ENCODE measurements at regions not wholly inside any gene's neighbourhood (a gene's known extent, or its start where the extent isn't known, plus 50 kb on each side); places are given as distances from the start of the nearest gene placed in this dataset.

DNA sequence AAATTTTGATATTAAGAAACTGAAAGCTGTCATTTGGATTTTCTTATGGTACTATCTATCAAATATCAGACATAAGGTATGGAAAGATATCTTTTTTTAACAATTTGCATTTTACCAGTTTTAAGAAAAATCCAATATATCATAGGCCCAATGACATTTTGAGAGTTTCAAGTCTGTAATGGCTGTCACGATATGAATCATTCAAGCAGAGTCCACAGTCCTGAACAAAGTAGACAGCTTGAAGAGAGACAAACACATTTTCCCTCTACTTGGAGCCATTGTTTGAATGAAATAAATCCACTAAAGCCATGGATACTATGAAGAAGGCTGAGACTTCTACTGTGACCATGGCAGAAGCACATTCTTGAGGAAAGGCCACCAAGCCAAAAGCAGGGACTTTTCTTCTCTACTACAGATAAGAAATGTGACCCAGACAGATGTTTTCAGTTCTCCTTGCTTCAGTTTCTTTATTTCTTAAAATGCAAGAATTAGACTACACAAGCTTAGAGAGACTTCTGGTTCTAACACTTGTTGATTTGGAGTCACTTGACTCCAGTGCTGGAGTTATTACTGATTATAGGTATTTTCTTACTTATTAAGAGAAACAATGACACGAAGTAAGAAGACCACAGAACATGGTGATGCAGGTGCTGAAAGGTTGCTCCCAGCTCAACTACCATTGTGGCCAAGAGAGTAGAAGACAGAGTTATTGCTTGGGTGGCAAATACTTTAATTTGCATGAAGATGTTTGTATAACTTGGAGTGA, 429.1 kb downstream of the KIF20B start:
- DNase-seq = no peak

DNA sequence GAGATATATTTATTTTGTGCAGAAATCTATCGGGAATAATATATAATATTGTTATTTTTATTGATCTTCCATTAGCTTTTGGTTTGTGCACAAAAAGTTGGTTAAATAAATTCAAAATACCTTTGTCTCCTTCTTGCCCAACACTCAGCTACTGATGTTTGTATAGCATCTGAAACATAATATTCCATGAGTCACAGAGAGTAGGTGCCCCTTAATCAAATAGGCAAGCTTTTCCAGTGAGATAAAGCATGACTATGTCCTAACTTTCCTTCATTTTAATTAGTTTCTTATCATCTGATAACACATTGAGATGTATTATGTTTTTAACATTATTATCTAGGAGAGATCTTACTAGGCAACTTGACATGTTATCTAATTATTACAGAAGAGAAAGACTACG, 432.2 kb downstream of the KIF20B start:
- no peak for DNase-seq

DNA sequence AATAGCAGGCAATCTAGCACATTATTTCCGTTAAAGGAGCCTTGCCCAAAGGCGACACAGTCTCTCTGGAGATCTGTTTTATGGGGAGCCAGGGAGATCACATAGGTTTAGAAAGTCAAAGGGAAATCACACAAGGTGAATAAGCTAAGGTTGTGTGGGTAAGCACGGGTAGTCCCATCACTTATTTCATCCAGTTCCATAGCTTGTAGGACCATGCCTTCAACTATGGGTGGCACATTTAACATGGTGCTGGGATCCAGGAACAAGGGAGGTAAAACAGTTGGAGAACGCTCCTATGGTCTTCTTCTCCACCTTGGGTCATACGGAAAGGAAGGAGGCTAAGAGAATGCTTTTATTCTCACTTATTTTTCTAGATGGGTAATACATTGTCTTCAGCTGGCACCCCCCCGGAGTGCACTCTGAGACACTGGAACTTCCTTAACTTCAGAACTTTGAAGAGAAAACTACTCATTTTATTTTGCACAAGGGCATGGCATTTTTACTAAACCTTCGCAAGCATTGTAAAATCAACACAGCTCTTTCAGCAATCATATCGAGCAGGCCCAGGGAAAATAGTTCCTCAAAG, 435.4 kb downstream of the KIF20B start:
- no peak for DNase-seq

DNA sequence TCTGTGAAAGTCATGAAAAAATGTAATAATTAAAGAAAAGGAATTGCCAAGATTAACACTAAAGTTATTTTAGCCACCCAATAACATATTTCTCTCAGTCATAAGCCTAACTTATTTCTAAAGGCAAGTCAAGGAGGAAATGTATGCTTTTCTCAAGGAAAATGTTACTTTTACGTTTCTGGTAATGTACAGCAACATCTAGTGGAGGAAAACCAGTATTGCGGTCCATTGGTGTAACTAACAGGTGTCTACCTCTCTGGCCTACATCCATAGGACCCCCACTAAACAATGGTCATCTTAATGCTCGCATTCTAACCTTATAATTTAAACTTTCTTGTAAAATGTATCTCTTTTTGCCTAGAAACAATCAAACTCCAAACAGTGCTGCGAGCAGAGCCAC, 437.5 kb downstream of the KIF20B start:
- DNase-seq = peak; percentile 16

DNA sequence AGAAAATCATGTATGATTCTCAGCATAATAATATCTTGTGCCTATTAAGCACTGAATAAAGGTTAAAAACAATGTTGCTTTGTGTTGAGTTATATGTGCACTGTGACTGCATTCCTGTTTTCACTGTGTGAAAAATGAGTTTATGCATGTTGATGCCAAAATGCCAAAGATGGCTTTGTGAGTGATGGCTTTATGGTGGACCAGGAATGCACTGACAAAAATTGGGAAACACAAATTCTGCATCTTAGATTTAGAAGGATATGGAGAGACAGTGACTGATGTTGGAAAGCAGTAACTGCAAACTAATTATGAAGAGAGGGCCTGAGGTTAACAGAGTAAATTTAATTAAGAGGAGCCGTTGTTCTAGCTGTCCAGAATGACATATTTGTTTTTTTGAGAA, 440.4 kb downstream of the KIF20B start:
- DNase-seq = no peak

DNA sequence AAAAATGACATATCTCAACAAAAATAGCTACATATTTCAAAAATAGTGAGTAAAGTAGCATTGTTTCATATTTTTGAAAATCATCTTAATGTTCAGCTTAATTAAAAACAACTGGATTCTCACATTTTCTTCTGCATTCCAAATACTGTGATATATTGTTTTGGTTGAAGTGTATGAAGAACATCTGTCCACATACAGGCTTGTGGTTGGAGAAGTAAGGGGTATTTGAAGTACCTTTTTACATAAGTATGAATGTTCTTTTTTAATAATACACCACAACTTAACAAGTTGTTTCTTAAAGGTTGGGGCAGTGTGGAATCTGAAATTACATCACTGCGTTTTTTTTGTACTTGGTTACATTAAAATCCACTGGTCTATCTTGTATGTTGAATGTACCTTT, 442.5 kb downstream of the KIF20B start:
- no peak for DNase-seq

DNA sequence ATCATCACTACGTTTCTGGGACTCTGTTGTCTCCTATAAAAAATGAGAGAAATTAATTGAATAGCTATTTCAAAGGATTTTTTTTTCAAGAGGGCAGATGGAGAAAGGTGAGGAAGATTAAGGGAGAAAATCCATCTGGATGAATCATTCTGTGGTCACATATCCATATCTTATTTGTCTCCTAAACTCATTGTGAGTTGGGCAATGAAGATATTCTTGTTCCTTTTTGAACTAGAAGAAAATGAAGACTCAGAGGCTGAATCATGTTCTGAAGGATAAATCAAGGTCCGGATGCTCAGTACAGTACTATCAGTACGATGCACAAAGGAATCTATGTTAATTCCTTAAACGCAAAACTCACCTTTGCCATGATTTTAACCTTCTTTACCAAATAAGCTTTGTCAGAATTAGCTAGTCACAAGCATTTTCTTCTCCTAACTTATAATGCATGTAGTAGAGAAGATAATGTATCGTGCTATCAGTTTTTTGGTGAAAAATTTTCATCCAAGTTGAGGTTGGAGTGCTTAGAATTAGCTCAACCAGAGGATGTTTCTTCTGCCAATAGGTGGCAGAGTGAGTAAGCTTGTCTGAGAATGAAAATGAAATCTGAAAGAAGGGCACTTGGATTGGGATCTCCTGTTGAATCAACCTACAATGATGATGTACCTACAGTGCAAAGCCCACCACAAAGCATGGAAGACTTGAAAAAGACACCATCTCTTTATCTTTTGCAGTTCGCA, 446.9 kb downstream of the KIF20B start:
- DNase-seq = peak; percentile 11

DNA sequence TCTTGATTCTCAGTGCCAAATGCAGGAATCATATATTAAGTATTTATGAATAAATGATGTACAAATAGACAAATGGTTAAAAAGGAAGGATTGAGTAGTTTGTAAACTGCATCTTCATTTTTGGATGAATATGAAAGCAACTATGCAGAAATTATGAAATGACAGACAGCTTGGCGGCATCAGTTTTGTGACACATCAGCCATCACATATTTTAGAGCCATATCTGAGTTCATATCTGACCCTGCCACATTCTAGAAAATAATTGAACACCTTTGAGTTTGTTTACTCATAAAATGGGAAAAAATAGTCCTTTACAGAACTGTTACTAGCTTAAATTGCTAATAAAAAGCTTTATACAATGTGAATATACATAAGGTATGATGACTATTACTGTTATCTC, 448.2 kb downstream of the KIF20B start:
- DNase-seq = no peak

DNA sequence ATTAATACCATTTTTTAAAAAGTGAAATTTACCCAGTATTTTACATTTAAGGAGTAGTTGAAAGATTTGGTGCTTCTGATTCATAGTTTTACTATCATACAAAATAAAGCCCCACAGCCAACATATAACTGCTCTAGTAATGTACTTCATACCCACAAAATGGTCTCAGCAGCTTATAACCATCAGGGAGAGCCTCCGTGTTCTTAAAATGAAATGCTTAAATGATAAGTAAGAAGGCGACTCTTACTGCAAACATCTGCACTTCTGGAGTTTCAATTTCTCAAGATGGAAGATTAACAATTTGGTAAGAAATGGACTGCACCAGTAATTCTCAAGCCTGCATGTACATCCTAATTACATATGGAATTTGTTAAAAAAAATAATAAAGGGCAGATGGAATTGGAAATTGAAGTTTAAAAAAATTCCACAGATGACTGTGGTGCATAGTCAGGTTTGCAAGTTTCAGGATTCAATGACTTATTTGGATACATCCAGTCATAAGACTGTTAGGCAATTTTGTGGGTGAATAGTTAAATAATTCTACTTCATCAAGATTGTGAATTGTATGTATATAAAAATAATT, 461.0 kb downstream of the KIF20B start:
- DNase-seq = no peak

DNA sequence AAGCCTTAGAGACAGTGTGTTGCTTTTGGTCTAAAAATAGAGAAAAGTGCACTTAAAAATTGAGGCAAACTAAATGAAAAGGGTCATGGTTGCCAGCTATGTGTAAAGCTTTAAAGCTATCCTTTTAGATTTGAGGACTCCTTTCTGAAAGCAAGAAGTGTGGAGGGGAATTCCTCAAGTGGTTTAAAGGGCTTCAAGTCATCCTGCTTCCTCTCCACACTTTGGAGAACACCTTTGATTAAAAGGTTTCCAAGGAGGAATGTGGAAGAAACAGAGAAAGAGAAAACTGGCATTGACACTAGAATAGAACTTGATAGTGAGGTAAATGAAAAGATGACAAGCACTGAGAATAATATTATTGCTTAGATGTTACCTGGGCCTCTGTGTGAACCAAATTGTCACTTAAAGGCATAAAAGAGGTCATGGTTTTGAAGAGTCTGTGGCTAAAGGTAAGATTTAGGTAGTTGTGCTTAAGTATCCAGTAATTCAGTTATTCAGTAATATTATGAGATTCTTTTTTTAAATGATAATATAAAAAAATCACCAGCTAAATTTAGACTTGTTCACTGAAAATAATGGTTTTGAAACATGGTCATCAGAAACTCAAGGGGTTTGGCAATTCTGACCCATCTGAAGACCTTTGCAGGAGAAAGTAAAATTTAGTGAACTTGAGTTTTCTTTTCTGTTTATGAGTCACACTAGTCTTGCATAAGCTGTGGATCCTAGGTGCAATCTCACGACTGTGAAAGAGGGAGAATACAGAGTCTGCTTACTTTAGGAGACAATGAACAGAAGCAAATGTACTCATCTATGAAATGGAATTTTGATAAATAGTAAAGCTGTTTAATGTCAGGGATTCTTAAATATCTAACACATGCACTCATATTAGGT, 466.0 kb downstream of the KIF20B start:
- no peak for DNase-seq

DNA sequence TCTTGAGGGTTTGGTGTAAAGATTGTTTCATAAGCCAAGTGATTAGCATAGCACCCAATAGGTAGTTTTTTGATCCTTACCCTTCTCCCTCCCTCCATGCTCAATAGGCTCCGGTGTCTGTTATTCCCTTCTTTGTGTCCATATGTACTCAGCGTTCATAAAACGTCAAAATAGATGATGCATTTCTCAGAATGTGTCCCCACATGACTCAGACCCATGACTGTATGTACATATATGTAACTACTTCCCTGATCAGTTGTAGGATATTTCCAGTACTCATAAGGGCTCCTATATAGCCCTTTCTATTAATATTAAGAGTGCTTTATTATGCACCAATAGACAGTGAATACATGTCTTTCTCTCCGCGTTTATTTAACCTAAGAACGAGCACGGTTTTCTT, 466.9 kb downstream of the KIF20B start:
- no peak for DNase-seq

DNA sequence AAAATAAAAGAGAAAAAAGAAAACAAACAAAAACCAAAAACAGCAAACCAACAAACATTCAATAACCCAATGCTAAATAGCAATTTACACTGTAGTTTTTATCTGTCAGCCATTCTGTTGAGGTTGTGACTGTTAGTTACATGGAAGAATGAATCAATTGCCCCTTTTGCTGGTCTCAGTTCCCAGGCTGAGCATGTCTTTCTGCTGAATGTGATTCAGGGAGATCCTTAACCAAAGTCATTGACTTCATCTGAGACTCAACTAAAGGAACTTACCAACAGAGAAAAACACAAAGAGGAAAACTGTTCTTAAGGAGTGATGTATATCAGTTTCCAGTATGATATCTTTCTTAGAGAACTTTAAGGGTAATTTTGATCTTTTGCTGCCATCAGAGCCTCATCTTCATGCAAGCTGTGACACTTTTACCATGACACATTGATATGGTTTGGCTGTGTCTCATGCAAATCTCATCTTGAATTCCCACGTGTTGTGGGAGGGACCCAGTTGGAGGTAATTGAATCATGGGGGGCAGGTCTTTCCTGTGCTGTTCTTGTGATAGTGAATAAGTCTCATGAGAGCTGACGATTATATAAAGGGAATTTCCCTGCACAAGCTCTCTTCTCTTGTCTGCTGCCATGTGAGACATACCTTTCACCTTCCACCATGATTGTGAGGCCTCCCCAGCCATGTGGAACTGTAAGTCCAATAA, 469.8 kb downstream of the KIF20B start:
- DNase-seq = no peak

DNA sequence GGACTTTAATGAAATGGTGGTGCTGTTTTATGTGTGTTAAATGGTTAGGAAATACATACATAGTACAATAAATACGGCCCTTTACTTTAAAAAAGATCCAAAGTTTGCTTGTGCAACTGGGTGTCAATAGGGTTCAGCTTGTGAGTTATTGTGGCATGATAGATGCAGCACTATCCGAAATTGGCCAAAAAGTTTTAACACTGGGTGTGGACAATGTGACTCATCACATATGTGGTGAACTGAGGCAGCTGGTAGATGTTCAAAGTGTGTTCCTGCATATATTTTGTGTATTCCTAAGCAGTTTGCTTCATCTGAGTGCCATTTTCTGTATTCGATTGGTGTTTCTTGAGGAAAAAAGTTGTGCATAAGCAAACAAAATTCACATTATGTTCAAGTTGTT, 473.1 kb downstream of the KIF20B start:
- DNase-seq = no peak

DNA sequence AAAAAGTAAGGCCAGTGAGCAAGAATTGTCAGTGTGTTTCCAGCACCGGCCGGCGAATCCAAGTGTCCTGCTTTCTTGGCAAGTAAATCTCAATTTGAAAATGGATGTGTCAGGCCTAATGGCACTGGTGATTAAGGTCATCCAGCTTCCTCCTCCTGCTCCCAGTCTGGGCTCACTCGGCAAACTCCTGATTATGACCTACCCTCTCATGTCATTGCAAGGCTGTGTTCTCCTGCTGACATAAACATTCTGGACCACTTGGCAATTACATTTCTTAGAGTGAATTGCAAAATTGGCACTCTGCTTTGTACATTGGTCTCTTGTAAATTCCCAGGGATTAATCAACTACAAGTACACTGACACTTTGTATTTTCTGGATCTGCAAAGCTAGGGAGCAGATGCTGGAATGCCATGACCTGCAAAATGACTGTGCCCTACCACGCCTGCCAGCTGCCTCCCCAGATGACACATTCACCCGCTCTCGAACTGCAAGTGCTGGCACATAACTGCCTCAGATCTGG, 473.8 kb downstream of the KIF20B start:
- DNase-seq = no peak

DNA sequence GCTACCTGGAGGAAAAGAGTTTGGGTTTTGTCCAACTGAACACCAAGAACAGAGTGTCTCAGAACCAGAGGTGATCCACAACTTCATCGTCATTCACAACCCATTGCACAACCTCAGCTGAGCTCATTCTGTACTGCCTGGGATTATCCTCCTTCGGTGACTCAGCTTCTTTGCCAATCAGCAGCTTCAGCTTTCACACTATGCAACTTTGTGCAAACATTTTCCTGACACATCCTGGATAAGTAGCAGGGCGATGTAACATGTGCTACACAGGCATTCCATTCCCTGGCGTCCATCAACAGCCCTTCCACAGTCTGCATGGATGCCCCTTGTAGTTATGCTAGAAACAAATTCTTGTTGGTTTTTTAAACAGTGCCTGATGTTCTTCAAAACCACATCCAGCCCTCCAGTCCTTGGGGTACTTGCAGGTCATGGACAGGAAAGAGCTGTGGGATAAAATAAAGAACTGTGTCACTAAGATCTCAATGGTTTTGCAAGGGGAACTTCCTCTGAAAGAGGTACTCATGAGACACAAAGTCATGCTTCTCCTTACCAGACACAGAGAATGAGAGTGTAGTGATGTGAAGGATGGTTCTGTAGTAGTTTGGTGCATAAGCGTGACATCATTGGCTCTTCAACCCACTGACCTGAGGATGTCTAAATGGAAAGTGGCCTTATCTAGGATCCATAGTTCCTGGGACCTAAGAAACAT, 478.5 kb downstream of the KIF20B start:
- no peak for DNase-seq

DNA sequence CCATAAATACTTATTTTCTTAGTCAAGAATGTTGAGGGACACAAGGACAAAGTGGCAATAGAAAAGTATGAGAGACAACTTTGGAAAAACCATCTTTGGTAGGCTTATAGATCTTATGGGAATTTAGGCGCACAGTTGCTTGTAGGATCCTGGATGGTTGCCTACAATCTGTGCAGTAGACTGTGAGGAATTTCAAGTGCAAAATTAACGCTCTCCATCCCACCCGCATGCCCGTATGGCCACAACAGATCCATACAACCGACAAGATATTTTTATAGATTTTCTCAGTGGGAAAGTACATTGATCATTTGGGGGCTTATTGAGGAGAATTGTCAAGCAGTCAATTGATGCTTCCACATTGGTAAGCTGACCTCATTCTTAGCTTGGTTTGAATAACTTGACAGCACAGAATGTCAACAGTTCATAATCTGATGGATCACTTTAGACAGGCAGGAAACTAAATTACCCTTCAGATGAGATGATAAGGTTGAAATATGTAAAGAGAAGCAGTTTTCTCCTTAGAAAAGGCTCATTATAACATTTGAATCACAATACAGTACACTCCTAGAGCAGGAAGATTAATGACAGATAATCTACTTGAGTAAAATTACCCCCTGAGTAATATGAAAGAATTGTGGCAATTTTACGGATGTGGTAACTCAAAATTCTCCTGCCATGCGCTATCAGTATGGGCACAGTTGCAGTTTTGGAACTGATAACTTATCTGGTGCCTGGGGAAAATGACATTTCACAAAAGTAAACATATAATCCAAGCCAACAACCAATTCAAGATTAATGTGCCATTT, 479.7 kb downstream of the KIF20B start:
- DNase-seq = no peak

DNA sequence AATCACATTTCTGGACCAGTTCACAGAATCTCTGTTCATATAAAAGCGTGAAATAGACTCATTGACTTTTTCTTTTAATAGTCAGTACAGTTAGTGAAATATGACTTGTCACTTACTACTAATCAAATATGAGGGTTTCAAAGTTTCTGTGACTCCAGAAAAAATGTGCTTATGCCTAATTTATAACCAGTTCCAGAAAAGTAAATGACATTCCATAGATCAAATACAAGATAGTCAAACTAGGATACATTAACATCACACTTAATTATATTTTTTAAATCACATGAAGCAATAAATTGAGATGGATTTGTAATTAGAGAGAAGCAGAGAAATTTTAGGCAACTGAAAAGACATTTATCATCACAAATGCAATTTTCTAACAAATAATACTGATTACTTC, 491.4 kb downstream of the KIF20B start:
- no peak for DNase-seq

DNA sequence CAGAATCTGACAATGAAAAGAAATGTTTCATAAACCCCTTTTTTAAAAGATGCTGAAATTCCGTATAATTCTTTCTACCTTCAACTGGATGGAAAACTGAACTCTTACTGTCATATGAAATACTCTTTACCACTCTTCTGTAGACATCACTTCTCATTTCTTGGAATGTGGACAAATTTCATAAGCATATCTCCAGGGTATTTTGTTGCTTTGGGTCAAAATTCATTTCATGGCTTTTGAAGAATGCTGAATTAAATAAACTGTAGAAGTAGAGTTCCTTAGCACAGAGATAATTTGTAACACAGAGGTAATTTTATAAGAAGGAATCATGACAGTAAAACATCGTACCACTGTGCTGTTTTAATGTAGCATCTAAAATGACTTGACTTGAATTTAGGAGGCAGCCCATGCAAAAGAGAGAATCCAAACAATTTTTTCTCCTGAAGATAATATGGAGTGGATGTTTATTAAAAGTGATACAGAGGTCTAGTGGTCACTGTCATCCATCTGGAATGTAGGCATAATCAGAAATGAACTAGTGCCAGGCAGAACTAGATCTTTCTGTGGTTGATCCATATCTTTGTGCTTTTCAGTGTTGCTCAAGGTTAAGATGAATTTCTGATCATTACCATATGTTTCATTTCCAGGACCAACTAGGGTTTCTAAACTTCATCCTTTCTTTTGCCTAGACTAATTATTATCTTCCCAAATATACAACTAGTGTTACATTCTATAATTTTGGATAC, 492.0 kb downstream of the KIF20B start:
- DNase-seq = no peak

DNA sequence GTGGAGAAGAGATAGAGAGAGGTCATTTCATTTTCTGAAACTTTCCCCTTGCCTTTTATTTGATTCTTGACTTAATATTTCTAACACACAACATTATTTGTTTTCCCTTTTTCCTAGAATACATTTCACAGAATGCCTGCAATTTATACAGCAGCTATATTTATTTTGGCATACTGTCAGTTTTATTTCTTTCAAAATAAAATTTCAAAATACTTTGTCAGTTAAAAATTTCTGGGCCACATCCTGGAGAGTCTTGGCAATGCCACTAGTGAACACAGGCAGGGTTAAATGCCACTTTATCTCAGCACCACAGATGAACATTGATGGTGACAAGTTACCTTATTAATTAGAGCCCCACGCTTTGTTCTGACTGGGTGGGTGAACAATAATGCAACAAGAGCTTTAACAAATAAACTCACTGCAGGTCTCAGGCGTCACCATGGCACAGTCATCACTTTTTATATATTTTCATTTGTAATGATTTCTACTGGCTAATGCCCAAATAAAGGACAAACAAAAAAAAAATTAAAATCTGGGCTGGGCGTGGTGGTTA, 494.0 kb downstream of the KIF20B start:
- DNase-seq = no peak
